GM12872 (cell line): ENCODE measurements at regions not wholly inside any gene's neighbourhood (a gene's known extent, or its start where the extent isn't known, plus 50 kb on each side); places are given as distances from the start of the nearest gene placed in this dataset.

Experiments
- CTCF ChIP-seq: IDR thresholded peaks from 3 replicates; pipeline ENCODE4 v1.5.1; 2011; ENCODE audit warnings: low read depth, mild to moderate bottlenecking, low read length, moderate library complexity; ENCODE audit not compliant: insufficient read depth

- TF ChIP-seq CTCF: no peak
These were observed 147.5 kb upstream of the SLC39A10 start for GRCh38 chr2:195509551-195509950.

- no peak for TF ChIP-seq CTCF
These were observed 148.9 kb upstream of the SLC39A10 start for GRCh38 chr2:195508139-195508455.

GRCh38 chr2:195507447-195508138, 149.4 kb upstream of the SLC39A10 start:
- no peak for TF ChIP-seq CTCF

GRCh38 chr2:195505701-195506100, 151.3 kb upstream of the SLC39A10 start:
- no peak for TF ChIP-seq CTCF

GRCh38 chr2:195503208-195503607, 153.8 kb upstream of the SLC39A10 start:
- no peak for TF ChIP-seq CTCF

GRCh38 chr2:195501746-195502145, 155.3 kb upstream of the SLC39A10 start:
- TF ChIP-seq CTCF: no peak

- TF ChIP-seq CTCF: no peak
These were observed 156.1 kb upstream of the SLC39A10 start for GRCh38 chr2:195500879-195501278.
